ENCODE measurements at regions not wholly inside any gene's neighbourhood (a gene's known extent, or its start where the extent isn't known, plus 50 kb on each side); places are given as distances from the start of the nearest gene placed in this dataset.

DNA sequence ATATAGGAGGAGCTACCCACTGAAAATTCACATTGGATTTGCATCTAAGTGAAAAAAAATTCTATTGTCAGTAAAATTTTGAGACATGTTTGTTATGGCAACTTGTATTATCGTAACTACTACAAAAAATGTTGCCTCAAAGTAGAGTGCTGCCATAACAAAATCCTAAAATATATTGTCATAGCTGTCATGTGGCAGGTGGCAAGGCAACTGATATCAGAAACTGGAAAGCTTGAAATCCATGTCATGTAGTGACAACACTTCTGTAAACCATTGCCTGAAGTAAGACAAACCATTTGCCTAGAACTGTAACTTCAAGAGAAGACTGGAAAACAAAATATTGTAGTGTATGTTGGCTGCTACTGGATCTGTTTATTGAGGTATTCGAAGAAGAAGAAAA is 697.5 kb upstream of the CELF4 start:
- no peak for DNase-seq
- no peak for TF ChIP-seq POLR2A (IDR thresholded peaks at IDR 0.05)
- TF ChIP-seq, protein P1, sequence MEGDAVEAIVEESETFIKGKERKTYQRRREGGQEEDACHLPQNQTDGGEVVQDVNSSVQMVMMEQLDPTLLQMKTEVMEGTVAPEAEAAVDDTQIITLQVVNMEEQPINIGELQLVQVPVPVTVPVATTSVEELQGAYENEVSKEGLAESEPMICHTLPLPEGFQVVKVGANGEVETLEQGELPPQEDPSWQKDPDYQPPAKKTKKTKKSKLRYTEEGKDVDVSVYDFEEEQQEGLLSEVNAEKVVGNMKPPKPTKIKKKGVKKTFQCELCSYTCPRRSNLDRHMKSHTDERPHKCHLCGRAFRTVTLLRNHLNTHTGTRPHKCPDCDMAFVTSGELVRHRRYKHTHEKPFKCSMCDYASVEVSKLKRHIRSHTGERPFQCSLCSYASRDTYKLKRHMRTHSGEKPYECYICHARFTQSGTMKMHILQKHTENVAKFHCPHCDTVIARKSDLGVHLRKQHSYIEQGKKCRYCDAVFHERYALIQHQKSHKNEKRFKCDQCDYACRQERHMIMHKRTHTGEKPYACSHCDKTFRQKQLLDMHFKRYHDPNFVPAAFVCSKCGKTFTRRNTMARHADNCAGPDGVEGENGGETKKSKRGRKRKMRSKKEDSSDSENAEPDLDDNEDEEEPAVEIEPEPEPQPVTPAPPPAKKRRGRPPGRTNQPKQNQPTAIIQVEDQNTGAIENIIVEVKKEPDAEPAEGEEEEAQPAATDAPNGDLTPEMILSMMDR (IDR thresholded peaks at IDR 0.05), result no peak
- H3K4me1 ChIP-seq, result no peaks in the 10 kb centered on the region

DNA sequence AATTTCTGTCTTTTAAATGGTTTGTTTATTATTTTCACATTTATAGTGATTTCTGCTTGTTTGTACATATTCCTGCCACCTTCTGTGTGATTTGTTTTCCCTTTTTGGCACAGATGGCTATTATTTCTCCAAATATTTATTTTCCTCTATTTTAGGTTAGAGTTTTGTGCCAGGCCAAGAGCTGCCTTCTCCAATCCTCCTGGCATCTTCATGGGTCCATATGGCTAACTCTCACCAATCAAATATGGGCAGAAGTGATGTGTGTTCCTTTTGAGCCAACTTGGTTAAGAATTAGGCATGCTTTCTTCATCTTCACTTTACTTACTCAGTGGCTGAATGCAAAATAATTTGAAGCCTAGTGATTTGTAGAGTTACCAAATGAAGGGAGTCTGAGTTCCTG is 697.1 kb upstream of the CELF4 start:
- Histone ChIP-seq H3K36me3 (no peaks in the 10 kb centered on the region), H3K27me3 (no peaks in the 10 kb centered on the region), H3K4me3 (no peak overlapping the region), H3K9me3 (peaks cover 0 to 3% (median 0%) of the 10 kb centered on the region in 12 donors), H3K27ac (no peak overlapping the region), H3K4me1 (no peaks in the 10 kb centered on the region)
- TF ChIP-seq, protein P1 (IDR thresholded peaks at IDR 0.05), result no peak
- no peak for TF ChIP-seq POLR2A (IDR thresholded peaks at IDR 0.05)
- intact Hi-C loops (cut with DNase I), result no loop called here
- ATAC-seq, result no peak
- no peak for DNase-seq

More for the DNA sequence above, 697.5 kb upstream of the CELF4 start:
- Histone ChIP-seq H3K9me3 (peaks cover 0 to 3% (median 0%) of the 10 kb centered on the region in 12 donors), H3K4me3 (no peak overlapping the region), H3K27me3 (no peaks in the 10 kb centered on the region), H3K27ac (no peak overlapping the region), H3K36me3 (no peaks in the 10 kb centered on the region)
- 43 to 90% (median 74%) methylated on average over 2 of the region's 2 CpGs for WGBS, 4 donors
- ATAC-seq, result no peak
- intact Hi-C loops (cut with DNase I), result no loop called here

DNA sequence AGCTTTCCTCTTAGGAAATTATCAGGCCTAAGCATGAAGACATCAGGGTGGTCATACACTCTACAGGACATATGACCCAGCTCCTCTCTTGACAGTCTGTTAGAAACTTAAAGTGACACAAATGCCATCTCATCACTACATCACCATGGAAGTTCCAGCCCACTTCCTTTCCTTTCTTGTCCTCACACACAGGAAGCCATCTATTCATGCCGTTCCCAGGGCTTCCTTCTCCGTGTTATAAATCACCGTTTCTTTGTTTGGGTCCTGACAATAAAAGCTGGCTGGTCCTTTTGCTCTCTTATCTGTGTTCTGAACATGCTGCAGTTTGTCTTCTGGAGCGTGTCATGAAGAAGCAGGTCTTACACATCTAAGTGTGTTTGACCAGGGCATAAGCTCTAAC is 692.1 kb upstream of the CELF4 start:
- intact Hi-C loops (cut with DNase I), result no loop called here
- Histone ChIP-seq H3K27me3 (no peaks in the 10 kb centered on the region), H3K27ac (no peak overlapping the region), H3K4me1 (no peaks in the 10 kb centered on the region), H3K36me3 (no peaks in the 10 kb centered on the region), H3K9me3 (no peaks in the 10 kb centered on the region), H3K4me3 (no peak overlapping the region)
- ATAC-seq, result no peak
- TF ChIP-seq, protein P1 (IDR thresholded peaks at IDR 0.05), result no peak
- TF ChIP-seq POLR2A (IDR thresholded peaks at IDR 0.05), result no peak
- 41 to 50% (median 46%) methylated on average over 4 of the region's 4 CpGs for WGBS, 4 donors
- no peak for DNase-seq

DNA sequence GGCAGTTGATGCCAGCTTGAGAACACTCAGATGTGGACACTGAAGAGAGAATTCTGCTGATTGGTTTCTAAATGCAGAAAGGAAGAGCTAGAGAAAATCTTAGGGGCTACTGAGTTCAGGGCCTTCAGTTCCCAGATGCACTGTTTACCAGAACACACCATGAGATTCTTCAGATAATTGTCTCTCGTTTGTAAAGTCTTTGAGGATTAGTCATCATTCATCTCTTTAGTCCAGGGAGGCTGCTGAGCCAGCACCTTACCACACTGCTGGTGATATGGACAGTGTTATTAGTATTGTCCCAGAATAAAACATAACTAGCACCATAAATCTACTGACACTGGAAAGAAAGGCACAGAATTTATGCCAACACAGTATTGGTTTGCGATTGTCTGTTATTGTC is 690.8 kb upstream of the CELF4 start:
- 45 to 64% (median 60%) methylated on average over 2 of the region's 2 CpGs for WGBS, 4 donors
- Histone ChIP-seq H3K9me3 (no peaks in the 10 kb centered on the region), H3K36me3 (no peaks in the 10 kb centered on the region), H3K27ac (no peak overlapping the region), H3K27me3 (no peaks in the 10 kb centered on the region), H3K4me1 (no peaks in the 10 kb centered on the region), H3K4me3 (no peak overlapping the region)
- DNase-seq (no peak), ATAC-seq (no peak)
- intact Hi-C loops (cut with DNase I), result no loop called here
- TF ChIP-seq, protein P1 (IDR thresholded peaks at IDR 0.05), result no peak
- no peak for TF ChIP-seq POLR2A (IDR thresholded peaks at IDR 0.05)
